Pancreas (tissue), 10 donors: ENCODE measurements at regions not wholly inside any gene's neighbourhood (a gene's known extent, or its start where the extent isn't known, plus 50 kb on each side); places are given as distances from the start of the nearest gene placed in this dataset.

Experiments
- ATAC-seq, 4 donors: fragments of 200-7000 bp; cut with Tn5 transposase; one replicate each; pipeline versions ENCODE4 v1.8.0 to v1.9.1; 2020; ENCODE audit warnings: mild to moderate bottlenecking in 4 of 4, moderate library complexity in 4 of 4
- DNase-seq, 6 donors: peaks; one replicate each; pipeline ENCODE4 v3.0.0-alpha.2; 2020
- FAIRE-seq: peaks from 2 replicates; lab custom pipeline; 2012; peaks lifted over from hg19 to GRCh38; lab: Jason Lieb, UNC
- H3K27ac ChIP-seq, 4 donors: fragments of 200-600 bp; sonication (generic); 1 replicate in 3 of 4; 2 replicates in 1 of 4; pipeline versions ENCODE4 v1.5.0 to v1.8.0; 2020
- H3K27me3 ChIP-seq, 4 donors: fragments of 200-600 bp; one replicate each; pipeline ENCODE4 v1.8.0; 2021
- H3K36me3 ChIP-seq, 3 donors: fragments of 200-600 bp; sonication (generic) in 1 of 3; one replicate each; pipeline versions ENCODE4 v1.5.0 to v1.8.0; 2020 to 2021
- H3K4me1 ChIP-seq, 3 donors: fragments of 200-600 bp; one replicate each; pipeline ENCODE4 v1.8.0; 2021
- H3K4me3 ChIP-seq, 4 donors: fragments of 200-600 bp; sonication (generic) in 2 of 4; one replicate each; pipeline versions ENCODE4 v1.5.0 to v1.8.0; 2020 to 2021
- H3K9me3 ChIP-seq, 4 donors: fragments of 200-600 bp; one replicate each; pipeline ENCODE4 v1.8.0; 2021
- WGBS, 2 donors: extraction: QIAGEN DNeasy Blood & Tissue Kit; methylation state at CpG; one replicate each; pipeline ENCODE4 v1.1.7; 2013; 5-methylcytosine and 5-hydroxymethylcytosine counted together
- intact Hi-C, 3 donors: fragments of 100-400 bp; cut with DNase I; formaldehyde crosslinking; loops; one replicate each; pipeline versions ENCODE4 v1.11.1 to v1.14.2; 2022
- TF ChIP-seq, protein P1 (sequence below), 4 donors: fragments of 200-600 bp; sonication (generic) in 3 of 4; IDR thresholded peaks; one replicate each; pipeline versions ENCODE4 v1.5.0 to v1.8.0; 2021; ENCODE audit warnings: antibody characterized with exemption in 4 of 4
- donor health status: healthy with polysubstance abuse.
- donor health status: DM: no; HTN: no; CAD: no; lungs with moderate emphysema.
- donor health status: DM: no; HTN: no; CAD: no.
- donor health status: control.
- donor health status: control.
- donor health status: Bipolar disorder and iron deficiency.
- donor health status: DM: yes; HTN: yes; CAD: no.
- donor health status: DM: no; HTN: no; CAD: no.
- donor health status: DM: no; HTN: no; CAD: no.
- donor health status: DM: yes; HTN: yes; CAD: no.

DNA sequence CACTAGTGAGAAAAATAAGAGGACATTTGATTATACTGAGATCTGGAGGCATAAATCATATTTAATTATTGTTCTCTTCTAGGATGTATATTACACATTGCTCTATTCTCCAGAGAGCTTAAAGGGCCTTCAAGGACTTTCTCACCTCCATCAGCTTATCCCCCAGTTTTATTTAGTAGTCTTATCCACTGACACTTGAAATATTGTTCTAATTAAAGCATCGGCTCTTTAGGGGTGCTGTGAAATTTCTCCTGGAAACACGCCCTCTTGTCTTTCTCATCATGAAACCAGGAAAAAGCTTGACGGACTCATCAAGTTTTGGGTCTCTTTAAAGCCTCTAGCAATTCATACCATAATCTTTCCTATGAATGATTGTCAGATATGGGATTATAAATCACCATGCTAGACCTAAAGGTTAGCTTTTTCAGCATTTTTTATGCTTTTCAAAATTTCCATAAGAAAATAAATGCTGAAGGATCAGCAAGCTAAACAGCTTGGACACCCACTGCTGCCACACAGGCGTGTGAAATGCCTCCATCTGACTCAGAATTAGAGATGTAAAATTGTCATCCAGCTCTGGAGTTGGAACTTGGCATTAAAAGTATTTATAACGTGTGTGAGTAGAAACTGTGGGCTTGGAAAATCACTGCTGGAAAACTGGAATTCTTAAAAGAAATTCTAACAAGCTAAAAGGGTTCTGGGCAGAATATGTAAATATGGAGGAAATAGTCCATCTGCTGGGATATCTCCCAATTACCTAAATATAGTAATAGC, 216.3 kb downstream of the CHRM2 start:
- H3K27me3 ChIP-seq = no peaks in the 10 kb centered on the region
- no peak overlapping the region for H3K27ac ChIP-seq
- H3K9me3 ChIP-seq = no peaks in the 10 kb centered on the region
- 59 to 70% methylated on average over 5 of the region's 5 CpGs for WGBS, 2 donors
- H3K4me3 ChIP-seq = no peak overlapping the region
- intact Hi-C loops = no loop called here
- no peak for ATAC-seq
- peaks cover 0 to 5% (median 0%) of the 10 kb centered on the region in 3 donors for H3K4me1 ChIP-seq
- TF ChIP-seq, protein P1, sequence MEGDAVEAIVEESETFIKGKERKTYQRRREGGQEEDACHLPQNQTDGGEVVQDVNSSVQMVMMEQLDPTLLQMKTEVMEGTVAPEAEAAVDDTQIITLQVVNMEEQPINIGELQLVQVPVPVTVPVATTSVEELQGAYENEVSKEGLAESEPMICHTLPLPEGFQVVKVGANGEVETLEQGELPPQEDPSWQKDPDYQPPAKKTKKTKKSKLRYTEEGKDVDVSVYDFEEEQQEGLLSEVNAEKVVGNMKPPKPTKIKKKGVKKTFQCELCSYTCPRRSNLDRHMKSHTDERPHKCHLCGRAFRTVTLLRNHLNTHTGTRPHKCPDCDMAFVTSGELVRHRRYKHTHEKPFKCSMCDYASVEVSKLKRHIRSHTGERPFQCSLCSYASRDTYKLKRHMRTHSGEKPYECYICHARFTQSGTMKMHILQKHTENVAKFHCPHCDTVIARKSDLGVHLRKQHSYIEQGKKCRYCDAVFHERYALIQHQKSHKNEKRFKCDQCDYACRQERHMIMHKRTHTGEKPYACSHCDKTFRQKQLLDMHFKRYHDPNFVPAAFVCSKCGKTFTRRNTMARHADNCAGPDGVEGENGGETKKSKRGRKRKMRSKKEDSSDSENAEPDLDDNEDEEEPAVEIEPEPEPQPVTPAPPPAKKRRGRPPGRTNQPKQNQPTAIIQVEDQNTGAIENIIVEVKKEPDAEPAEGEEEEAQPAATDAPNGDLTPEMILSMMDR (IDR thresholded peaks at IDR 0.05) = no peak
- FAIRE-seq = no peak
- DNase-seq = no peak
- no peaks in the 10 kb centered on the region for H3K36me3 ChIP-seq

DNA sequence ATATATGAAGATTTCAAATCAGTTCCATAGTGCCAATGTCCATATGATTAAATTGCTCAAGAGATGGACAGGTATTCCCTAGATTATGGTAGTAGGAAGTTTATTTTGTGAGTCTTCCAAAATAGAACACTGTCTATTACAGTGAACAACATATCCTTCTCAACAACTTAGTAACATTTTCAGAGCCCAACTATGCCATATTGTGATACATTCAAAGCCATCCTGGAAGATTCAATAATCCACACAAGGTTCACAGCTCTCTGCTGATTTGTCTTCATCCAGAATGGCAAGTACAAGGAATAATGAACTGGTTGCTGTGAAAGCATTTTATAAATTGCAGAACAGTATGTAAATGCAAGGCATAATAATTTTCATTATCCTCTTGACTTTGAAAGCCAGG, 213.9 kb downstream of the CHRM2 start:
- intact Hi-C loops = no loop called here
- DNase-seq = no peak
- Histone ChIP-seq H3K27ac (no peak overlapping the region), H3K4me1 (peaks cover 0 to 5% (median 0%) of the 10 kb centered on the region in 3 donors), H3K9me3 (no peaks in the 10 kb centered on the region), H3K27me3 (no peaks in the 10 kb centered on the region), H3K4me3 (no peak overlapping the region), H3K36me3 (no peaks in the 10 kb centered on the region)
- no peak for ATAC-seq
- no peak for FAIRE-seq
- TF ChIP-seq, protein P1 (IDR thresholded peaks at IDR 0.05) = no peak

DNA sequence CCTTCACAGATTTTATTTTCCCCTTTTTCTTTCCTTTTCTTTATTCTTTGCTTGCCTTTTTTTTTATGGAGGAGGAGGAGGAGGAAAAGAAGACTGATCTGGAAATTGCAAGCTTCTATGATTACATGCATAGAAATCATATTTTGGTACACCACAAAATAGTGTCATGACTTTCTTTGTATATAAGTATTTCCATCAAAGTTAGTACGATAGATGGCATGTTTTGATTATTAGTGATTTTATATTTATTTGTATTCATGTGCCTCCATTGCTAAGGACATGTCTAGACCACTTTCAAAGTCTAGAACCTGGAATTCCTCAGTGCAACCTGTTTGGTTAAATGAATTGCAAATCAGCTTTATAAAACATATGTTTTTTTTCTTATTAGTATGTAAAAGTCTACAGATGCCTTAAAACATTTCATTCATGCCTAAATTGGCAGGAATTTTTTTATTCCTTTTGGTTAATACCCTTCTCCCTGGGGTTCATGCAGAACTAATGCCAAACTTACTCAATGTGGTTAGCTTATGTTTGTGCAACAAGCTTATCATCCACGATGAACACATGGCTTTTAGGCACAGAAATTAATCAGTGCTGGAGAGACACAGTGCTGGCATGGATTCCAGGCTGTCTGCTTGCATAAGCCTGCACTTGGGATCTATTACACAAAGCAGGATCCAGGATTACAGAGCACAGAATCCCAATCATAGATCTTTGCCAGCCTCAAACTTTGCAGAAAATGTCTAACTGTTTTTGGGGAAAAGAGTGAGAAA, 213.1 kb downstream of the CHRM2 start:
- H3K36me3 ChIP-seq = no peaks in the 10 kb centered on the region
- H3K4me1 ChIP-seq = peaks cover 0 to 5% (median 0%) of the 10 kb centered on the region in 3 donors
- H3K9me3 ChIP-seq = no peaks in the 10 kb centered on the region
- WGBS, 2 donors = 33 to 39% methylated on average over 2 of the region's 2 CpGs
- no peak overlapping the region for H3K4me3 ChIP-seq
- H3K27me3 ChIP-seq = no peaks in the 10 kb centered on the region
- FAIRE-seq (peak; percentile 23), DNase-seq (peak in 4 of 6 donors; percentile 20 to 44 (median 35)), ATAC-seq (peak; percentile 70 to 97 (median 88))
- no peak overlapping the region for H3K27ac ChIP-seq
- intact Hi-C loops = no loop called here
- TF ChIP-seq, protein P1 (IDR thresholded peaks at IDR 0.05) = no peak

DNA sequence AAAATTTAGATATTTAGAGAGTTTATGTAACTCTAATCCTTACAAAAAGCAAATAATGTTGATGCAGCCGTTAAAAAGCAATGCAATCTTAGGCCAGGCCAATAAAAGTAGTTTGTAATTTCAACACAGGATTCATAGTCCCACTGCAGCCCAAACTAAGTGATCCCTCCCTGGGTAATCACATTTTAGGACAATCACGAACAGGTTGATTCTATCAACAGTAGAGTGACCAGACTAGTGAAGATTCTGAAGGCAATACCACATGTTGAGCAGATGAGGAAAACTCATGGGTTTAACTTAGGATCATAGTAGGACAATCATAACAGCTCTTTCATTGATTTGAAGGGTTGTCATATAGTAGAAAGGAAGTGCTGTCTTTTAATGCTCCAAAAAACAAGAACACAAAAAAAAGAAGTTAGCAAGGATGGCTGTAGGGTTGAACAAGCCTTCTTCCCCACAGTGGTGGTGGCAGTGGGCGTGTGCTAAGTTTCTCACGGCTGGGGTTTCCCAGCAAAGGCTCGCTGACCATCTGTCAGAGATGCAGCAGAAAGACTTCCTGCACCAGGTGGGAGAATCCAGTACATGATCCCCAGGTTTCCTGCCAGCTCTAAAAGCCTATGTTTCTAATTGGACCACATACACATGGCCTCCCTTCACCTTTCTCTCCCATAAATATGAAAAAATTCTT, 212.2 kb downstream of the CHRM2 start:
- Histone ChIP-seq H3K4me1 (peaks cover 0 to 5% (median 0%) of the 10 kb centered on the region in 3 donors), H3K27me3 (no peaks in the 10 kb centered on the region), H3K36me3 (no peaks in the 10 kb centered on the region), H3K9me3 (no peaks in the 10 kb centered on the region), H3K4me3 (no peak overlapping the region), H3K27ac (no peak overlapping the region)
- FAIRE-seq = no peak
- TF ChIP-seq, protein P1 (IDR thresholded peaks at IDR 0.05) = no peak
- DNase-seq = no peak
- intact Hi-C loops = no loop called here
- 63 to 73% methylated on average over 5 of the region's 5 CpGs for WGBS, 2 donors
- ATAC-seq = no peak
